ENCODE measurements at regions not wholly inside any gene's neighbourhood (a gene's known extent, or its start where the extent isn't known, plus 50 kb on each side); places are given as distances from the start of the nearest gene placed in this dataset.

DNA sequence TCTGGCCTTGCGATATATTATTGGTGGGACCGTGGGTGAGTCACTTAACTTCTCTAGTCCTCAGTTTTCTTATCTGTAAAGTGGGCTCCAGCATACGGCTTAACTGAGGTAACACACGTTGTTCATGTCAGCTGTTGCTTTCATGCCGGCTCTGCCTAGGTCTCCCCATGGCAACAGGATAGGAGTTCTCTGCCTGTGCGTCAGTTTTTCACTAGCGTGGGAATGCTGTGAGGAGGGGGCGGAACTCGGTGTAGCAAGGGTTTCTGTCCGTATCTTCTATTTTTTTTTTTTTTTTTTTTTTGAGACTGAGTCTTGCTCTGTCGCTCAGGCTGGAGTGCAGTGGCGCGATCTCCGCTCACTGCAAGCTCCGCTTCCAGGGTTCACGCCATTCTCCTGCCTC, 758.5 kb upstream of the RBFOX1 start:
- TF ChIP-seq, protein P1, sequence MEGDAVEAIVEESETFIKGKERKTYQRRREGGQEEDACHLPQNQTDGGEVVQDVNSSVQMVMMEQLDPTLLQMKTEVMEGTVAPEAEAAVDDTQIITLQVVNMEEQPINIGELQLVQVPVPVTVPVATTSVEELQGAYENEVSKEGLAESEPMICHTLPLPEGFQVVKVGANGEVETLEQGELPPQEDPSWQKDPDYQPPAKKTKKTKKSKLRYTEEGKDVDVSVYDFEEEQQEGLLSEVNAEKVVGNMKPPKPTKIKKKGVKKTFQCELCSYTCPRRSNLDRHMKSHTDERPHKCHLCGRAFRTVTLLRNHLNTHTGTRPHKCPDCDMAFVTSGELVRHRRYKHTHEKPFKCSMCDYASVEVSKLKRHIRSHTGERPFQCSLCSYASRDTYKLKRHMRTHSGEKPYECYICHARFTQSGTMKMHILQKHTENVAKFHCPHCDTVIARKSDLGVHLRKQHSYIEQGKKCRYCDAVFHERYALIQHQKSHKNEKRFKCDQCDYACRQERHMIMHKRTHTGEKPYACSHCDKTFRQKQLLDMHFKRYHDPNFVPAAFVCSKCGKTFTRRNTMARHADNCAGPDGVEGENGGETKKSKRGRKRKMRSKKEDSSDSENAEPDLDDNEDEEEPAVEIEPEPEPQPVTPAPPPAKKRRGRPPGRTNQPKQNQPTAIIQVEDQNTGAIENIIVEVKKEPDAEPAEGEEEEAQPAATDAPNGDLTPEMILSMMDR (IDR thresholded peaks at IDR 0.05) = no peak
- no peak for TF ChIP-seq POLR2A (IDR thresholded peaks at IDR 0.05)
